ENCODE measurements at regions not wholly inside any gene's neighbourhood (a gene's known extent, or its start where the extent isn't known, plus 50 kb on each side); places are given as distances from the start of the nearest gene placed in this dataset.

- no peak for ATAC-seq
- WGBS (ENCODE audit: missing lambda C conversion rate) = 20% methylated on average over 5 of the region's 5 CpGs
- TF ChIP-seq RFX5 (IDR thresholded peaks at IDR 0.05) = no peak
- TF ChIP-seq KDM1A (IDR thresholded peaks at IDR 0.05; ENCODE audit: low read depth) = no peak
- TF ChIP-seq, protein P1, sequence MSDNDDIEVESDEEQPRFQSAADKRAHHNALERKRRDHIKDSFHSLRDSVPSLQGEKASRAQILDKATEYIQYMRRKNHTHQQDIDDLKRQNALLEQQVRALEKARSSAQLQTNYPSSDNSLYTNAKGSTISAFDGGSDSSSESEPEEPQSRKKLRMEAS (IDR thresholded peaks at IDR 0.05) = no peak
- TF ChIP-seq ESRRA (IDR thresholded peaks at IDR 0.05; ENCODE audit: borderline replicate concordance, low read length) = no peak
- no peak for TF ChIP-seq JUNB (IDR thresholded peaks at IDR 0.05)
- no peak for TF ChIP-seq FOXS1 (CRISPR knock-in tag; IDR thresholded peaks at IDR 0.05)
- TF ChIP-seq ZNF302 (CRISPR knock-in tag; IDR thresholded peaks at IDR 0.05) = no peak
- no peak for TF ChIP-seq SMC3 (IDR thresholded peaks at IDR 0.05)
- no peak for TF ChIP-seq HOXB13 (CRISPR knock-in tag; IDR thresholded peaks at IDR 0.05; ENCODE audit: low read depth)
- no peak for TF ChIP-seq TP53 (CRISPR knock-in tag; IDR thresholded peaks at IDR 0.05)
- no peak for TF ChIP-seq CBX2 (IDR thresholded peaks at IDR 0.05; ENCODE audit: borderline replicate concordance, low read depth)
- TF ChIP-seq, protein P2, sequence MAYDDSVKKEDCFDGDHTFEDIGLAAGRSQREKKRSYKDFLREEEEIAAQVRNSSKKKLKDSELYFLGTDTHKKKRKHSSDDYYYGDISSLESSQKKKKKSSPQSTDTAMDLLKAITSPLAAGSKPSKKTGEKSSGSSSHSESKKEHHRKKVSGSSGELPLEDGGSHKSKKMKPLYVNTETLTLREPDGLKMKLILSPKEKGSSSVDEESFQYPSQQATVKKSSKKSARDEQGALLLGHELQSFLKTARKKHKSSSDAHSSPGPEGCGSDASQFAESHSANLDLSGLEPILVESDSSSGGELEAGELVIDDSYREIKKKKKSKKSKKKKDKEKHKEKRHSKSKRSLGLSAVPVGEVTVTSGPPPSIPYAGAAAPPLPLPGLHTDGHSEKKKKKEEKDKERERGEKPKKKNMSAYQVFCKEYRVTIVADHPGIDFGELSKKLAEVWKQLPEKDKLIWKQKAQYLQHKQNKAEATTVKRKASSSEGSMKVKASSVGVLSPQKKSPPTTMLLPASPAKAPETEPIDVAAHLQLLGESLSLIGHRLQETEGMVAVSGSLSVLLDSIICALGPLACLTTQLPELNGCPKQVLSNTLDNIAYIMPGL (CRISPR knock-in tag; IDR thresholded peaks at IDR 0.05; ENCODE audit: borderline replicate concordance) = no peak
- TF ChIP-seq JUN (IDR thresholded peaks at IDR 0.05) = no peak
- TF ChIP-seq, protein P3, sequence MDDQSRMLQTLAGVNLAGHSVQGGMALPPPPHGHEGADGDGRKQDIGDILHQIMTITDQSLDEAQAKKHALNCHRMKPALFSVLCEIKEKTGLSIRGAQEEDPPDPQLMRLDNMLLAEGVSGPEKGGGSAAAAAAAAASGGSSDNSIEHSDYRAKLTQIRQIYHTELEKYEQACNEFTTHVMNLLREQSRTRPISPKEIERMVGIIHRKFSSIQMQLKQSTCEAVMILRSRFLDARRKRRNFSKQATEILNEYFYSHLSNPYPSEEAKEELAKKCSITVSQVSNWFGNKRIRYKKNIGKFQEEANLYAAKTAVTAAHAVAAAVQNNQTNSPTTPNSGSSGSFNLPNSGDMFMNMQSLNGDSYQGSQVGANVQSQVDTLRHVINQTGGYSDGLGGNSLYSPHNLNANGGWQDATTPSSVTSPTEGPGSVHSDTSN (IDR thresholded peaks at IDR 0.05) = no peak
- TF ChIP-seq NPAS2 (CRISPR knock-in tag; IDR thresholded peaks at IDR 0.05; ENCODE audit: borderline replicate concordance) = no peak
- no peak for TF ChIP-seq HOXA7 (CRISPR knock-in tag; IDR thresholded peaks at IDR 0.05)
- TF ChIP-seq TFCP2L1 (CRISPR knock-in tag; IDR thresholded peaks at IDR 0.05) = no peak
- TF ChIP-seq HDAC2 (IDR thresholded peaks at IDR 0.05) = no peak
- no peak overlapping the region for H3K4me3 ChIP-seq
- H3K4me2 ChIP-seq = no peak overlapping the region
- FAIRE-seq = no peak
- ChIA-PET POLR2A (no interaction called here), CTCF (no interaction called here)
- H3K9me3 ChIP-seq = no peaks in the 10 kb centered on the region
- no peak for DNase-seq (ENCODE audit: low read depth in 1 of 2, low spot score in 1 of 2)
- H3K4me1 ChIP-seq = no peaks in the 10 kb centered on the region
- no peak overlapping the region for H3K27ac ChIP-seq
Observed at GRCh38 chr22:34609646-34610045, 456.3 kb upstream of the ISX start.

DNA sequence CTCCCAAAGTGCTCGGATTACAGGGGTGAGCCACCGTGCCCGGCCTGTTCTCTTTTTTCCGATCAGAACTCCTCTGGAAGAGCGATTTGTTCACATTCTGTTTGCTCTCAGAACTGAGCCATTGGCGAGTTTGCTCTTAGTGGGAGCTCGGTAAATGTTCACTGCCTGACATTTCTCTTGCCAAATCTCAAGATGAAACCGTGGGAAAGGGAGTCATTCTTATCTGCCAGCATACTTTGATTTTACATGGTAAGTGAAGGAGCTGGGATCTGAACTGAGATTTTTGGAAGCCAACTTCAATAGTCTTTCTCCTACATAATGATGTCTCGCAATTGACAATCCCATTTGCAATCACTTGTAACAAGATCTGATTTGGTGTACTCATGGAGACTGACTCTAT lies 445.8 kb upstream of the ISX start:
- no peak for ATAC-seq
- no peak for TF ChIP-seq RARB (CRISPR knock-in tag; IDR thresholded peaks at IDR 0.05)
- TF ChIP-seq KDM1A (IDR thresholded peaks at IDR 0.05; ENCODE audit: low read depth) = no peak
- no peak for TF ChIP-seq JUNB (IDR thresholded peaks at IDR 0.05)
- TF ChIP-seq RNF2 (IDR thresholded peaks at IDR 0.05; ENCODE audit: borderline replicate concordance, low read depth) = no peak
- no peak for TF ChIP-seq TFCP2L1 (CRISPR knock-in tag; IDR thresholded peaks at IDR 0.05)
- TF ChIP-seq NR3C1 (IDR thresholded peaks at IDR 0.05) = no peak
- no peak for TF ChIP-seq POLR2AphosphoS2 (conservative IDR thresholded peaks at IDR 0.05; ENCODE audit: low read length)
- TF ChIP-seq ESRRA (IDR thresholded peaks at IDR 0.05; ENCODE audit: borderline replicate concordance, low read length) = no peak
- no peak for TF ChIP-seq ZFP36 (IDR thresholded peaks at IDR 0.05; ENCODE audit: borderline replicate concordance, partially characterized antibody)
- no peak for TF ChIP-seq HOXB5 (CRISPR knock-in tag; IDR thresholded peaks at IDR 0.05)
- no peak for TF ChIP-seq HEYL (CRISPR knock-in tag; IDR thresholded peaks at IDR 0.05)
- no peak for TF ChIP-seq NPAS2 (CRISPR knock-in tag; IDR thresholded peaks at IDR 0.05; ENCODE audit: borderline replicate concordance)
- no peak for TF ChIP-seq CBX2 (IDR thresholded peaks at IDR 0.05; ENCODE audit: borderline replicate concordance, low read depth)
- no peak for TF ChIP-seq JUN (IDR thresholded peaks at IDR 0.05)
- TF ChIP-seq BHLHE40 (IDR thresholded peaks at IDR 0.05; ENCODE audit: low read depth, low read length) = no peak
- TF ChIP-seq ZSCAN20 (CRISPR knock-in tag; IDR thresholded peaks at IDR 0.05) = no peak
- TF ChIP-seq HOXA7 (CRISPR knock-in tag; IDR thresholded peaks at IDR 0.05) = no peak
- TF ChIP-seq TP53 (CRISPR knock-in tag; IDR thresholded peaks at IDR 0.05) = no peak
- TF ChIP-seq POLR2A (IDR thresholded peaks at IDR 0.05; ENCODE audit: low read length) = no peak
- FAIRE-seq = no peak
- Histone ChIP-seq H3K4me3 (no peak overlapping the region), H3K4me1 (no peaks in the 10 kb centered on the region), H3K27ac (no peak overlapping the region), H3K4me2 (no peak overlapping the region), H3K9me3 (no peaks in the 10 kb centered on the region)
- CTCF ChIA-PET = no interaction called here
- DNase-seq (ENCODE audit: low read depth in 1 of 2, low spot score in 1 of 2) = no peak
- WGBS (ENCODE audit: missing lambda C conversion rate) = 6% methylated on average over 9 of the region's 9 CpGs
- POLR2A ChIA-PET = no interaction called here
